ENCODE measurements at regions not wholly inside any gene's neighbourhood (a gene's known extent, or its start where the extent isn't known, plus 50 kb on each side); places are given as distances from the start of the nearest gene placed in this dataset.

DNA sequence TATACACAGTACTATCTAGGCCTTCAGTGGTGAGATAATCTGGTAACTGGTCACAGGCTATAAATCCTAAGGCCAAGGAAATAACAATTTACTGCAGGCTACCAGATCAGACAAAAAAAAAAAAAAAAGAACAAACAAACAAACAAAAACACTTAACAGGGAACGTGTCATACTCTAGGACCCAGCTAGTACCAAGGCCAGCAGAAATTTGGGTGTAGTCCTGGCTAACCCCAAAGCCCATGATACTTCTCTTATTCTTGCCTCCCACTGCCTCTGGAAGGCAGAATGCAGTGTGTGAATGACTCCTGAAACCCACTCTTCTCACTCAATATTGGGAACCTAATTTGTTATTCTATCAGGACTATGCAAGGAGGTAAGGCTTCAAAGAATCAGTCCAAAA, 53.7 kb upstream of the ST3GAL6 start:
- TF ChIP-seq GATA2 (IDR thresholded peaks at IDR 0.05; ENCODE audit: low read depth, low read length) (no peak), GATA3 (IDR thresholded peaks at IDR 0.05; ENCODE audit: low read depth, low read length) (no peak)

Data from SH-SY5Y (cell line).